ENCODE measurements at regions not wholly inside any gene's neighbourhood (a gene's known extent, or its start where the extent isn't known, plus 50 kb on each side); places are given as distances from the start of the nearest gene placed in this dataset.
A peak's percentile ranks its signal among the peaks of the same experiment; 100 is the strongest.

- no peak for TF ChIP-seq CTCF (IDR thresholded peaks at IDR 0.05; ENCODE audit: low read length, missing control alignments)
- no peak overlapping the region for H3K4me3 ChIP-seq (replicated peaks; ENCODE audit: low read depth, low read length)
- DNase-seq (ENCODE audit: low read depth) = no peak
These were observed 167.0 kb downstream of the ENGASE start for GRCh38 chr17:79241616-79242015.

GRCh38 chr17:79239205-79239604 is 164.6 kb downstream of the ENGASE start:
- DNase-seq (ENCODE audit: low read depth) = no peak
- no peak for TF ChIP-seq CTCF (IDR thresholded peaks at IDR 0.05; ENCODE audit: low read length, missing control alignments)
- no peak overlapping the region for H3K4me3 ChIP-seq (replicated peaks; ENCODE audit: low read depth, low read length)

- DNase-seq (ENCODE audit: low read depth) = no peak
- TF ChIP-seq CTCF (IDR thresholded peaks at IDR 0.05; ENCODE audit: low read length, missing control alignments) = no peak
- no peak overlapping the region for H3K4me3 ChIP-seq (replicated peaks; ENCODE audit: low read depth, low read length)
These were observed 162.9 kb downstream of the ENGASE start for GRCh38 chr17:79237448-79238053.

- DNase-seq (ENCODE audit: low read depth) = no peak
- H3K4me3 ChIP-seq (replicated peaks; ENCODE audit: low read depth, low read length) = no peak overlapping the region
- TF ChIP-seq CTCF (IDR thresholded peaks at IDR 0.05; ENCODE audit: low read length, missing control alignments) = no peak
These were observed 161.2 kb downstream of the ENGASE start for GRCh38 chr17:79235808-79236207.

GRCh38 chr17:79233916-79234551 is 159.4 kb downstream of the ENGASE start:
- DNase-seq (ENCODE audit: low read depth) = no peak
- H3K4me3 ChIP-seq (replicated peaks; ENCODE audit: low read depth, low read length) = no peak overlapping the region
- TF ChIP-seq CTCF (IDR thresholded peaks at IDR 0.05; ENCODE audit: low read length, missing control alignments) = no peak

GRCh38 chr17:79232957-79233356 is 158.3 kb downstream of the ENGASE start:
- DNase-seq (ENCODE audit: low read depth) = no peak
- TF ChIP-seq CTCF (IDR thresholded peaks at IDR 0.05; ENCODE audit: low read length, missing control alignments) = no peak
- no peak overlapping the region for H3K4me3 ChIP-seq (replicated peaks; ENCODE audit: low read depth, low read length)

- no peak for TF ChIP-seq CTCF (IDR thresholded peaks at IDR 0.05; ENCODE audit: low read length, missing control alignments)
- H3K4me3 ChIP-seq (replicated peaks; ENCODE audit: low read depth, low read length) = no peak overlapping the region
- peak; percentile 4 for DNase-seq (ENCODE audit: low read depth)
These were observed 157.2 kb downstream of the ENGASE start for GRCh38 chr17:79231766-79232287.

All from fibroblast of pulmonary artery (primary cell).